Fibroblast of skin of back (primary cell): ENCODE measurements at regions not wholly inside any gene's neighbourhood (a gene's known extent, or its start where the extent isn't known, plus 50 kb on each side); places are given as distances from the start of the nearest gene placed in this dataset.

Experiments
- DNase-seq: peaks from one replicate; pipeline ENCODE4 v3.0.0-alpha.2; 2013

- no peak for DNase-seq
These were observed 55.2 kb downstream of the TTC32 start for GRCh38 chr2:19846567-19846966.

GRCh38 chr2:19846030-19846429 is 55.8 kb downstream of the TTC32 start:
- DNase-seq = no peak

- no peak for DNase-seq
These were observed 56.4 kb downstream of the TTC32 start for GRCh38 chr2:19845323-19845920.

- DNase-seq = no peak
These were observed 57.0 kb downstream of the TTC32 start for GRCh38 chr2:19844750-19845149.

- DNase-seq = no peak
These were observed 57.7 kb downstream of the TTC32 start for GRCh38 chr2:19843992-19844515.

GRCh38 chr2:19841918-19842693 is 59.7 kb downstream of the TTC32 start:
- DNase-seq = no peak

GRCh38 chr2:19839438-19839837 is 62.3 kb downstream of the TTC32 start:
- no peak for DNase-seq

- DNase-seq = peak; percentile 27
These were observed 63.2 kb downstream of the TTC32 start for GRCh38 chr2:19838616-19839015.

- no peak for DNase-seq
These were observed 64.5 kb downstream of the TTC32 start for GRCh38 chr2:19837235-19837766.

GRCh38 chr2:19835781-19836281 is 66.0 kb downstream of the TTC32 start:
- DNase-seq = no peak

- DNase-seq = no peak
These were observed 67.8 kb downstream of the TTC32 start for GRCh38 chr2:19833978-19834377.

- no peak for DNase-seq
These were observed 72.1 kb downstream of the TTC32 start for GRCh38 chr2:19829672-19830071.

- no peak for DNase-seq
These were observed 74.9 kb downstream of the TTC32 start for GRCh38 chr2:19826874-19827273.

GRCh38 chr2:19823507-19823906 is 78.3 kb downstream of the TTC32 start:
- peak; percentile 35 for DNase-seq

- DNase-seq = peak; percentile 98
These were observed 82.4 kb downstream of the TTC32 start for GRCh38 chr2:19819097-19820065.

GRCh38 chr2:19818543-19818942 is 83.2 kb downstream of the TTC32 start:
- no peak for DNase-seq

GRCh38 chr2:19818039-19818438 is 83.7 kb downstream of the TTC32 start:
- no peak for DNase-seq

GRCh38 chr2:19815746-19816145 is 86.0 kb downstream of the TTC32 start:
- DNase-seq = no peak

GRCh38 chr2:19812166-19812565 is 89.6 kb downstream of the TTC32 start:
- DNase-seq = peak; percentile 11

GRCh38 chr2:19811186-19811585 is 90.6 kb downstream of the TTC32 start:
- no peak for DNase-seq

GRCh38 chr2:19810637-19811036 is 91.1 kb downstream of the TTC32 start:
- DNase-seq = no peak

GRCh38 chr2:19810148-19810547 is 91.6 kb downstream of the TTC32 start:
- DNase-seq = no peak
